ENCODE measurements at regions not wholly inside any gene's neighbourhood (a gene's known extent, or its start where the extent isn't known, plus 50 kb on each side); places are given as distances from the start of the nearest gene placed in this dataset.

- no peak for TF ChIP-seq MAFK (IDR thresholded peaks at IDR 0.05; ENCODE audit: partially characterized antibody)
- TF ChIP-seq HOXB5 (CRISPR knock-in tag; IDR thresholded peaks at IDR 0.05), result no peak
- no peak for TF ChIP-seq RFX5 (IDR thresholded peaks at IDR 0.05)
- TF ChIP-seq REST (IDR thresholded peaks at IDR 0.05), result no peak
These were observed 837.1 kb upstream of the ZNF608 start for GRCh38 chr5:125583321-125584139.
